Gastrocnemius medialis (tissue), 4 donors: ENCODE measurements at regions not wholly inside any gene's neighbourhood (a gene's known extent, or its start where the extent isn't known, plus 50 kb on each side); places are given as distances from the start of the nearest gene placed in this dataset.

Experiments used
- CTCF ChIP-seq, 5 experiments: fragments of 450-650 bp in 3 of 5; fragments of 200-600 bp in 2 of 5; sonication (generic) in 2 of 5; IDR thresholded peaks in 4 of 5; conservative IDR thresholded peaks in 1 of 5; 1 replicate in 4 of 5; 2 replicates in 1 of 5; pipeline ENCODE4 v1.5.1; 2016 to 2019; ENCODE audit warnings: antibody characterized with exemption in 5 of 5, mild to moderate bottlenecking in 3 of 5, moderate library complexity in 3 of 5
- POLR2A ChIP-seq, 2 donors: fragments of 450-650 bp; IDR thresholded peaks; one replicate each; pipeline ENCODE4 v1.6.1; 2017; ENCODE audit warnings: antibody characterized with exemption in 2 of 2, mild to moderate bottlenecking in 2 of 2, moderate library complexity in 2 of 2

GRCh38 chr22:48382197-48382596, 1445.5 kb downstream of the BRD1 start:
- TF ChIP-seq CTCF (IDR thresholded peaks at IDR 0.05 in 4 of 5, conservative IDR thresholded peaks at IDR 0.05 in 1 of 5) (no peak), POLR2A (IDR thresholded peaks at IDR 0.05) (no peak)
